Natural killer cell treated with Interleukin-12 subunit alpha and Interleukin-12 subunit beta and Interleukin-15 and Interleukin-18, amount 100 ng/mL, for 72 hours (primary cell): ENCODE measurements at regions not wholly inside any gene's neighbourhood (a gene's known extent, or its start where the extent isn't known, plus 50 kb on each side); places are given as distances from the start of the nearest gene placed in this dataset.
"Not testable (repeated sequence)": the region's sequence is repeated elsewhere in the genome, so short reads cannot be mapped to it uniquely, and the experiment has no call there.

Experiments
- ATAC-seq, 2 donors: fragments of 150-1000 bp; cut with Tn5 transposase in 1 of 2; sonication (Bioruptor Pico), chemical (Tn5 transposase) in 1 of 2; 2 replicates each; pipeline ENCODE4 v1.10.0; 2021
- DNase-seq: peaks from one replicate; pipeline ENCODE4 v3.0.0; 2022; ENCODE audit warnings: low spot score
- H3K27ac Mint-ChIP-seq, 2 donors: 1 replicate in 1 of 2; 2 replicates in 1 of 2; pipeline ENCODE4 v1.8.0; 2022; ENCODE audit warnings: mixed read lengths in 2 of 2, mild to moderate bottlenecking in 1 of 2, moderate library complexity in 1 of 2
- H3K27me3 Mint-ChIP-seq, 2 donors: 1 replicate in 1 of 2; 2 replicates in 1 of 2; pipeline ENCODE4 v1.8.0; 2022; ENCODE audit warnings: mixed read lengths in 2 of 2
- H3K36me3 Mint-ChIP-seq: one replicate; pipeline ENCODE4 v1.8.0; 2022; ENCODE audit warnings: mixed read lengths
- H3K4me1 Mint-ChIP-seq, 2 donors: 1 replicate in 1 of 2; 2 replicates in 1 of 2; pipeline ENCODE4 v1.8.0; 2022; ENCODE audit warnings: low read depth in 2 of 2, mixed read lengths in 2 of 2, mild to moderate bottlenecking in 1 of 2
- H3K4me3 Mint-ChIP-seq: one replicate; pipeline ENCODE4 v1.8.0; 2022; ENCODE audit warnings: mixed read lengths
- H3K9me3 Mint-ChIP-seq: 2 replicates; pipeline ENCODE4 v1.8.0; 2022; ENCODE audit warnings: mixed read lengths

DNA sequence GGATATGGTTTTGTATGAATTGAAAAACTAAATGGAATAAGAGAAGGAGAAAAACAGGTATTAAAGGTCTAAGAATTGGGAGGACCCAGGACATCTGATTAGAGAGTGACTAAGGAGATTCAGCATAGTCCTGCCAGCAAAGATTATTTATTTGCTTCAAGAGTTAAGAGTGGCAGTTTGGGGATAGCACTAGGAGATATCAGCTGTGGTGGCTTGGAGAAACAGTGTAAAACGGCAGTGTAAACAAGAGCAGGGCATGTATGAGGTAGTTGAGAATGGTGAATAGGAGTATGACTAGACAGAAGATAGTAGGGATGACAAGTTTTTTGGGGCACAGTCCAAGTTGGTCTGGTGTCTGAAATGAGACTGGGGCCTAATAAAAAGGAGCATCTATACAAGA lies 730.3 kb downstream of the TRHDE start:
- not testable (repeated sequence) for H3K36me3 Mint-ChIP-seq, H3K9me3 Mint-ChIP-seq, H3K4me3 Mint-ChIP-seq, ATAC-seq, H3K4me1 Mint-ChIP-seq, H3K27me3 Mint-ChIP-seq, DNase-seq, H3K27ac Mint-ChIP-seq

DNA sequence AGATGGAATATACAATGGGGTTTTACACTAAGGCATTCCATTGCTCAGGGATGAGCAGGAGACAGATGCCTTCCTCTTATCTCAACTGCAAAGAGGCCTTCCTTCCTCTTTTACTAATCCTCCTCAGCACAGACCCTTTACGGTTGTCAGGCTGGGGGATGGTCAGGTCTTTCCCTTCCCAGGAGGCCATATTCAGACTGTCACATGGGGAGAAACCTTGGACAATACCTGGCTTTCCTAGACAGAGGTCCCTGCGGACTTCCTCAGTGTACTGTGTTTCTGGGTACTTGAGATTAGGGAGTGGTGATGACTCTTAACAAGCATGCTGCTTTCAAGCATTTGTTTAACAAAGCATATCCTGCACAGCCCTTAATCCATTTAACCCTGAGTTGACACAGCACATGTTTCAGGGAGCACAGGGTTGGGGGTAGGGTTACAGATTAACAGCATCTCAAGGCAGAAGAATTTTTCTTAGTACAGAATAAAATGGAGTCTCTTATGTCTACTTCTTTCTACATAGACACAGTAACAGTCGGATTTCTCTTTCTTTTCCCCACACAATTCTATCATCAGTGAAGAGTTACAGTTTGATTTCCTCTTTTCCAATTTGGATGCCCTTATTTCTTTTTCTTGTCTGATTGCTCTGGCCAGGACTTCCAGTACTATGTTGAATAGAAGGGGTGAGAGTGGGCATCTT lies 737.1 kb downstream of the TRHDE start:
- peaks cover 11% of the 10 kb centered on the region for H3K9me3 Mint-ChIP-seq
- not testable (repeated sequence) for H3K36me3 Mint-ChIP-seq, DNase-seq, H3K4me1 Mint-ChIP-seq, H3K27ac Mint-ChIP-seq, H3K27me3 Mint-ChIP-seq, ATAC-seq, H3K4me3 Mint-ChIP-seq

DNA sequence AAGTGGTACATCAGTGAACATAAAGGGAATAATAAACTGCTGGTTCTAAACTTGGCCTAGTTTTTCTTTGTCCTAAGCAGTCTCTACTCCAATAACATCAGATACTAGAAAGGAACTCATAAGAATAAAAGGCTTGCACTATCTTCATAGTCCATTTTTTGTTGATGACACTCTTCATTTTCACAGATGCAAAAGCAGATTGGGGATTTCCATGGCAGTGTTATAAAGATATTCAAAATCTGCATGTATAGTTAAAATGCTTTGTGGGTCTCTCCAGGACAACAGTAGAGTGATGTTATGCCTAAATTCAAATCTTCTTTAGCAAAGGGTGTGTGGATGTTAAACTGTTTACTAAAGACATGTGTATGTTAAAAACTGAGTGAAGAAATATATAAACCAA lies 745.8 kb downstream of the TRHDE start:
- DNase-seq (no peak), ATAC-seq (no peak)
- Mint-ChIP-seq H3K27me3 (no peaks in the 10 kb centered on the region), H3K36me3 (peaks cover 5% of the 10 kb centered on the region), H3K27ac (no peak overlapping the region), H3K4me1 (no peaks in the 10 kb centered on the region), H3K9me3 (peaks cover 10% of the 10 kb centered on the region), H3K4me3 (no peak overlapping the region)

DNA sequence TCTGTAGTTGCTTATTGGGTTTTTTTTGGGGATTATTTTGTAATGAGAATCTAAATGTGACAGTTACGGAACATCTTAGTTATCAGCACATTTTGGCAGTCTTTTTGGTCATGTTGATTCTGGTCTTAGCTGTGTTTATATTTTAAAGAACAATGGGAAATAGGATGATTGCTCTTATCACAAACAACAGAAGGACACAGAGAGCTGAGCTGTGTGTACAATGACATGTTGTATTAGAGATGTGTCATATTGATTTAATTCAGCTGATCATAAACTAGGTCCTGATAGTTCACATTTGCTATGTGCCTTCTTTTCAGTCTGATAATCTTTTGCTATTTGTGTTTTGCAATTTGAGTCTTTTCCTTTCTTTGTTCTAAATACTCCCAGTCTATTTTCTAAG lies 781.7 kb downstream of the TRHDE start:
- Mint-ChIP-seq H3K4me3 (no peak overlapping the region), H3K36me3 (no peaks in the 10 kb centered on the region), H3K9me3 (peaks cover 10% of the 10 kb centered on the region), H3K4me1 (no peaks in the 10 kb centered on the region), H3K27me3 (no peaks in the 10 kb centered on the region), H3K27ac (no peak overlapping the region)
- DNase-seq (no peak), ATAC-seq (no peak)

DNA sequence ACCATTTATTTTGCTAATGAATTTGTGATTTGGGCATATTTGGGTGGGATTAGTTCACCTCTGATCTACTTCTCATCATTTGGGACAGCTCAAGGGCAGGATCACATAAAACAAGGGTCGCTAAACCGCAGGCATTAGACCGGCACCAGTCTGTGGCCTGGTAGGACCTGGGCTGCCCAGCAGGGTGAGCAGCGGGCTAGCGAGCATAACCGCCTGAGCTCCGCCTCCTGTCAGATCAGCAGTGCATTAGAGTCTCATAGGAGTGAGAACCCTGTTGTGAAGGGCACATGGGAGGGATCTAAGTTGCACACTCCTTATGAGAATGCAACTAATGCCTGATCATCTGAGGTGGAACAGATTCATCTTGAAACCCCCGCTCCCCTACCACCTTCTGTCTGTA lies 785.3 kb downstream of the TRHDE start:
- no peak overlapping the region for H3K27ac Mint-ChIP-seq
- DNase-seq, result no peak
- no peaks in the 10 kb centered on the region for H3K36me3 Mint-ChIP-seq
- no peaks in the 10 kb centered on the region for H3K4me1 Mint-ChIP-seq
- peaks cover 12% of the 10 kb centered on the region for H3K9me3 Mint-ChIP-seq
- no peak overlapping the region for H3K4me3 Mint-ChIP-seq
- no peaks in the 10 kb centered on the region for H3K27me3 Mint-ChIP-seq
- ATAC-seq, result no peak

DNA sequence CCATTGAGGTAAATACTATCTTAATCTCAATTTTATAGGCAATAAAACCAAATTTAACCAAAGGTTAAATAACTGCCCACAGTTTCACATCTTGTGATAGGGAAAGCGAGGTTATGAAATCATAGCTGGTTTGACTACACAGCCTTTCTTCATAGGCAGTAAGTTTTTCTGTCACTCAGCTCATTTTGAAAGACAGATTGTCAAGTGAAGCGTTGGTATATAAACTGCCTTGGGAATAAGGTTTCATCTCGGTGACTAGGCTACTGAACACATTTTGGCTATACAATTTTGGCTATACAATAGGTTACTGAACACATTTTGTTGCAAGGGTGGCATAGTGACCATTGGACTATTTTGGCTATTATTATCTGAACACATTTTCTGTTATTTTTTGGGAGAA lies 793.7 kb downstream of the TRHDE start:
- no peaks in the 10 kb centered on the region for H3K27me3 Mint-ChIP-seq
- DNase-seq, result no peak
- no peak for ATAC-seq
- H3K36me3 Mint-ChIP-seq, result no peaks in the 10 kb centered on the region
- no peaks in the 10 kb centered on the region for H3K4me1 Mint-ChIP-seq
- no peak overlapping the region for H3K4me3 Mint-ChIP-seq
- peaks cover 12% of the 10 kb centered on the region for H3K9me3 Mint-ChIP-seq
- no peak overlapping the region for H3K27ac Mint-ChIP-seq

DNA sequence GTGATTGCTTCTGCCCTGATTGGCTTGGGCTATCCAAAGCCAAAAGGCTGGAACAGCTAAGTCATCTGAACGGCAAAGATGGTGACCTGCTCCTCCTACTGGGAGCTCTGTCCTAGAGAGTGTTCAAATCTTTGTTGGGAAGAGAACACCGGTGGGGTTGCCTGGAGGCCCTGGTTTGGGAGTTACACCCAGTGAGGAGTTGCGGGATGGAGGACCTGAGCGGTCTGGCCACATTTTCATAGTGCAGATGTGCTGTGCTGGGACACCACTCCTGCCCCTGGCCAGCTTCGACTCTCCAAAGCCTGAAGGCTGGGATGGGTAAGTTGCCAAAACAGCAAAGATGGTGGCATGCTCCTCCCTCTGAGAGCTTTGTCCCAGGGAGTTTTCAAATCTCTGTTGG lies 795.4 kb downstream of the TRHDE start:
- Mint-ChIP-seq H3K27me3 (no peaks in the 10 kb centered on the region), H3K27ac (no peak overlapping the region), H3K9me3 (peaks cover 15% of the 10 kb centered on the region), H3K4me3 (no peak overlapping the region), H3K4me1 (no peaks in the 10 kb centered on the region), H3K36me3 (no peaks in the 10 kb centered on the region)
- DNase-seq (no peak), ATAC-seq (peak in 1 of 2 donors; percentile 28)

DNA sequence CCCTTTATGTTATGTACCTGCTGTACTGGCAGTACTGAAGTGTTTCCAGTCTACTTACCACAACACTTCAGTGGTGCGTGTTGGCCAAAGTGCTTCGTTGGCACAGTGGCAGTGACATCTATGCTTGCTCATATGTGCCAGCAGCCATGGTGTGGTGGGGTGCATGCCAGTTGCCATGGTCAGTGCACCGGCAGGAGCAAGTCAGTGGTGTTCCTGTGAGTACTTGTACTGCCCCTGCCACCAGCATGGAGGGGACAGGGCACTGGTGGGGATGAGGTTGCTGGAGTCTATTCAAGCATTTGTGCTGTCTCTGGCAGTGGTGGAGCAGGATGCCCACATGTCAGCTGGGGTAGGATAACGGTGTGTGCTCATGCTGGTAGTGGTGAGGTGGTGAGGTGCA lies 800.0 kb downstream of the TRHDE start:
- no peak overlapping the region for H3K4me3 Mint-ChIP-seq

DNA sequence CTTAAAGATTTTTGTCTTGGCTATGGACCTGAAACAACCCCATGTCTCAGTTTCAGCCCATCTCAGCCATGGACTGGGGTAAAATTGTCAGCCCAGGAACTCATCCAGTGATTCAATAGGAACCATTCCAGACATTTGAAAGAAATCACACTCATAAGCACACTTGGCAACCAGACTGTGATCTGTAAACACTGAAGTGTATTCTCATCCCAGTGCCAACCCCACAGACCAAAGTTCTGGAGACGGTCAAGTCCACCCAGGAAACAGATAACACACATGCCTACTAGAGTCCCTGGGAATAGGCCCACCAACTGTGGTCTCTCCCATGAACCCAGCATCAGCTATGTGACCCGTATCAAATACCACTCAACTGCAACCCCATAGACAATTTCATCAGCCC lies 804.6 kb downstream of the TRHDE start:
- H3K27me3 Mint-ChIP-seq, result no peaks in the 10 kb centered on the region
- no peaks in the 10 kb centered on the region for H3K36me3 Mint-ChIP-seq
- DNase-seq (no peak), ATAC-seq (no peak)
- H3K4me3 Mint-ChIP-seq, result no peak overlapping the region
- H3K27ac Mint-ChIP-seq, result no peak overlapping the region
- H3K9me3 Mint-ChIP-seq, result peaks cover 19% of the 10 kb centered on the region
- H3K4me1 Mint-ChIP-seq, result no peaks in the 10 kb centered on the region

More for the DNA sequence above, 800.0 kb downstream of the TRHDE start:
- H3K36me3 Mint-ChIP-seq, result no peaks in the 10 kb centered on the region
- DNase-seq (no peak), ATAC-seq (no peak)
- H3K9me3 Mint-ChIP-seq, result peaks cover 30% of the 10 kb centered on the region
- H3K27me3 Mint-ChIP-seq, result no peaks in the 10 kb centered on the region
- H3K27ac Mint-ChIP-seq, result no peak overlapping the region
- no peaks in the 10 kb centered on the region for H3K4me1 Mint-ChIP-seq

DNA sequence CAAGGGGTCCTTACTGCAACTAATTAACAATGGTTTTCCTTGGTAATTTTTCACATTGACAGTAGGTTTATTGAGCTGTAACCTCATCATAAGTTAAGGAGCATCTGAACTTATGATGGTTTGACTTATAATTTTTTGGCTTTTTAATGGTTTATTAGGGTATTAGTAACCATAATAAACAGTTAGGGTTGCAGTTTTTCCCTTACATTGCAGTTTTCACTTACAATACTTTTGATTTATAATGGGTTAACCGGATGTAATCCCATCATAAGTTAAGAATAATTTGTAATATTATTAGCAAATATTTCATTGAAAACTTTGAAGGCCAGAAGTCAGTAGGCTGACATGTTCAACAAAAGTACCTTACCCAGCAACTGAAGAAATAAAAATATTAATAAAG lies 811.6 kb downstream of the TRHDE start:
- H3K27me3 Mint-ChIP-seq, result no peaks in the 10 kb centered on the region

DNA sequence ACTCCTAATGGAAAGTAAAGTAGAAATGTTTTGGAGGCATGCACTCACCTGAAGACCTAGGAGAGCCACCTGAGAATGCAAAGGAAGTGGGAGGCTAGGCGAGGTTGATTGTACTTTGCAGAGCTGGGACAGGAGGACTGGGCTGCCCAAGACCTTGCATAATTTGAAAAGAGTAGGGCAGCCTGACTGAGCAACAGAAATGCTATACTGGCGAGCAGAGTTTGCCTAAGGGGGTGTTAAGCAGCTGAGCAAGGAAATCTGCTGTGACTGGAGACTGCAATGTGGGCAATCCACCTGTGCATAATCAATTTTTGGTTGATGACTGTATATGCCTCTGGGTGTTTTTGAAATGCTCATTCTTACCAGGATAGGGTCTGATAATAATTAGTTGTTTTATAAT lies 834.1 kb downstream of the TRHDE start:
- no peak overlapping the region for H3K4me3 Mint-ChIP-seq

More for the DNA sequence above, 811.6 kb downstream of the TRHDE start:
- DNase-seq (no peak), ATAC-seq (no peak)
- no peaks in the 10 kb centered on the region for H3K36me3 Mint-ChIP-seq
- H3K4me1 Mint-ChIP-seq, result no peaks in the 10 kb centered on the region
- H3K27ac Mint-ChIP-seq, result no peak overlapping the region
- peaks cover 28% of the 10 kb centered on the region for H3K9me3 Mint-ChIP-seq
- H3K4me3 Mint-ChIP-seq, result no peak overlapping the region

DNA sequence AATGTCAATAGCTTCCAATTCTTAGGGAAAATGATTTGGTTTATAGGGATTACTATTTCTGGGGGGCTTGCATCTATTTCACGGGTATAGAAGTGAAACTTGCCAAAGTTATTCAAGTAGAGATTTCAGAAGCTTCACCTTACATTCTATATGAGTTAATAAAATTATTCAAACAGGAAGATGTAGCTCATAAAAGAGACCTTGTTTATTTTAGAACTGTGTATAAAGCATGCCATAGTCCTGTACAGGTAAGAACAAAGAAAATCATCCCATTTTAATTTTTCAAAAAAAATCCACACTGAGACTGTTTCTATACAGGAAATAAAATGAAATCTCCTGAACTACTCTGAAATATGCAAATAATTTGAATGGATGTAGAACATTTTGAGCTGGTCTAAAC lies 834.7 kb downstream of the TRHDE start:
- H3K27ac Mint-ChIP-seq, result no peak overlapping the region
- peaks cover 27% of the 10 kb centered on the region for H3K9me3 Mint-ChIP-seq
- ATAC-seq (no peak), DNase-seq (no peak)
- H3K4me3 Mint-ChIP-seq, result no peak overlapping the region
- peaks cover 4% of the 10 kb centered on the region for H3K36me3 Mint-ChIP-seq
- no peaks in the 10 kb centered on the region for H3K27me3 Mint-ChIP-seq
- no peaks in the 10 kb centered on the region for H3K4me1 Mint-ChIP-seq

More for the DNA sequence above, 834.1 kb downstream of the TRHDE start:
- Mint-ChIP-seq H3K27me3 (no peaks in the 10 kb centered on the region), H3K9me3 (peaks cover 29% of the 10 kb centered on the region), H3K27ac (no peak overlapping the region), H3K36me3 (peaks cover 4% of the 10 kb centered on the region), H3K4me1 (no peaks in the 10 kb centered on the region)
- ATAC-seq, result no peak
- DNase-seq, result no peak

DNA sequence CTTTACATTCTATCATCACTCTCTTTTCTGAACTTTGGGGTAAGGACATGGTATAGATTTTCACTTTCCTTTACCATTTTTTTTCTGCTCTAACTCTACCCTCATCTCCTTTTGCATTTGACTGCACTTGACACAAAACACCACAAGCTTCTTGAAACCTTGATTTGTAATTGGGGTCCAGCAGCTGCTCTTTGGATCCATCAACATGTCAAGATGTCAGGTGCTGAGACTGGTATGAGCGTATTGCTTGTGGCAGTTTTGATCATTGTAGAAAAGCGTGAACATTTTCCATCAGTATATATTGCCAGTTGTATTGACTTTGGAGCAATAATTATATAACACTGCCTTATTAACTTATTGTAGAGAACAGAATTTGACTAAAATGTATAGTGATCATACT lies 838.6 kb downstream of the TRHDE start:
- H3K36me3 Mint-ChIP-seq, result no peaks in the 10 kb centered on the region
- H3K9me3 Mint-ChIP-seq, result peaks cover 15% of the 10 kb centered on the region
- ATAC-seq, result no peak
- H3K27me3 Mint-ChIP-seq, result no peaks in the 10 kb centered on the region
- no peaks in the 10 kb centered on the region for H3K4me1 Mint-ChIP-seq
- DNase-seq, result no peak
- no peak overlapping the region for H3K27ac Mint-ChIP-seq
- no peak overlapping the region for H3K4me3 Mint-ChIP-seq

DNA sequence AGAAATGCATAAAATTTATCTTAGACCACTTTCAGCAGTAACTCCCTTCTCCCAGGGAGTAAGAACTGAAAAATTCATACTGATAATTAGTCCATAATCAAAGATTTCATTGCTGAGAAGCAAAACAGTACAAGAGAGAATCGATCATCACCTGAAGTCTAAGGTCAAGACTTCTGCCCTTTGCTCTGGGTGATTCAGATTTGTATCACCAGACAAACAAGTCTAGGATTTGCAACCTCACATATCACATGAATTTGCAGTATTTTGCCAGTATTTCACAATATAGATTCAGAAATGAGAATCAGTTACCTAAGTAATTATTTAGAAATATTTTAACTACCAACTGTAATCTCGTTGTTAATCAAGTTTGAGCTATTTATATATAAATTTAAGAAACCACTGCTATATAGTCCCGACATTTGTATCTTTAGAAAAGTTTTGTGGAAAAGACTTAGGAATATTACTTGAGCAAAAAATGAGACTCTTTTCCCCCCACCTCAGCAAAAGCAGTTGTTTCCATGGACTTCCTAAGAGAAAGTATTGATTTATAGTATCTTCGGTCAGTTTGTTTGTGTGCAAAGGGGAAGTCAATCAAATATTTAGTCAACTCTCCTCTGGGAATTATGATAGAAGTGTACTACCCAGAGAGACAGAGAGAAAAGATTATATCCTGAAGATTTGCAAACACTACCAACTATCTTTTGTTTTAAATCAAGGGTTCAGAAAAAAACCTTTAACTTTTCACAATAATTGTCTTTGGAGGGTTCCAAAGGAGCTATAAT lies 840.1 kb downstream of the TRHDE start:
- no peaks in the 10 kb centered on the region for H3K36me3 Mint-ChIP-seq
- peaks cover 15% of the 10 kb centered on the region for H3K9me3 Mint-ChIP-seq
- ATAC-seq, result no peak
- H3K4me1 Mint-ChIP-seq, result no peaks in the 10 kb centered on the region
- no peak for DNase-seq
- no peak overlapping the region for H3K4me3 Mint-ChIP-seq
- H3K27ac Mint-ChIP-seq, result no peak overlapping the region
- H3K27me3 Mint-ChIP-seq, result no peaks in the 10 kb centered on the region
